ENCODE measurements at regions not wholly inside any gene's neighbourhood (a gene's known extent, or its start where the extent isn't known, plus 50 kb on each side); places are given as distances from the start of the nearest gene placed in this dataset.

DNA sequence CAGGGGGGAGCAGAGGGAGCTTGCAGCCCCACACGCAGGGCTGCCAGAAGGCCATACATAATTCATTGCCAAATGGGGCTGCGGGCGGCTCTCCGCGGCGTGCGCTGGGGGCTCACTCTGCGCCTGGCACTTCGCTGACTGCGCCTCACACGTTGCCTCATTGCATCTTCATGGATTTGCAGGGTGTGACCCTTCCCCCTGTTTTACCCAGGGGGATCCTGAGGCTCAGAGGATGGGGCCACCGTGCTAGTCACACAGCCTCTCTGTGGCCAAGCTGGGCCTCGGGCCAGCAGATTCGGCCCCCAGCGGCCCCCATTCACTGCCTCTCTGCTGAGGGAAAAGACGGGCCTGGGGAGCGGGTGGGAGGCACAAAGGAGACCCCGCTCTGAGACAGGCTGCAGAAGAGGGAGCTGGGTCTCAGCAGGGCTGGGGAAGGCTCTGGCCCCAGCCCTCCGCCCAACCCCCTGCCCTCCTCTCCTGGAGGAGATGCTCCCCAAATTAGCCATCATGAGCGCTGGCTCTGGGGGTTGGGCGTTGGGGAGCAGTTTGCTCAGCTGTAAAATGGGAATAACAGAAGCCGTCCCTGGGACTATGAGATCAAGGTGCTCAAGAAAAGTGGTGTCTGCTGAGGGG is 115.5 kb downstream of the C9orf50 start:
- no peak for DNase-seq (ENCODE audit: low read depth)
- no peak overlapping the region for H3K4me3 ChIP-seq (ENCODE audit: low read length)
- TF ChIP-seq, protein P1, sequence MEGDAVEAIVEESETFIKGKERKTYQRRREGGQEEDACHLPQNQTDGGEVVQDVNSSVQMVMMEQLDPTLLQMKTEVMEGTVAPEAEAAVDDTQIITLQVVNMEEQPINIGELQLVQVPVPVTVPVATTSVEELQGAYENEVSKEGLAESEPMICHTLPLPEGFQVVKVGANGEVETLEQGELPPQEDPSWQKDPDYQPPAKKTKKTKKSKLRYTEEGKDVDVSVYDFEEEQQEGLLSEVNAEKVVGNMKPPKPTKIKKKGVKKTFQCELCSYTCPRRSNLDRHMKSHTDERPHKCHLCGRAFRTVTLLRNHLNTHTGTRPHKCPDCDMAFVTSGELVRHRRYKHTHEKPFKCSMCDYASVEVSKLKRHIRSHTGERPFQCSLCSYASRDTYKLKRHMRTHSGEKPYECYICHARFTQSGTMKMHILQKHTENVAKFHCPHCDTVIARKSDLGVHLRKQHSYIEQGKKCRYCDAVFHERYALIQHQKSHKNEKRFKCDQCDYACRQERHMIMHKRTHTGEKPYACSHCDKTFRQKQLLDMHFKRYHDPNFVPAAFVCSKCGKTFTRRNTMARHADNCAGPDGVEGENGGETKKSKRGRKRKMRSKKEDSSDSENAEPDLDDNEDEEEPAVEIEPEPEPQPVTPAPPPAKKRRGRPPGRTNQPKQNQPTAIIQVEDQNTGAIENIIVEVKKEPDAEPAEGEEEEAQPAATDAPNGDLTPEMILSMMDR (conservative IDR thresholded peaks at IDR 0.05; ENCODE audit: low read length): no peak

DNA sequence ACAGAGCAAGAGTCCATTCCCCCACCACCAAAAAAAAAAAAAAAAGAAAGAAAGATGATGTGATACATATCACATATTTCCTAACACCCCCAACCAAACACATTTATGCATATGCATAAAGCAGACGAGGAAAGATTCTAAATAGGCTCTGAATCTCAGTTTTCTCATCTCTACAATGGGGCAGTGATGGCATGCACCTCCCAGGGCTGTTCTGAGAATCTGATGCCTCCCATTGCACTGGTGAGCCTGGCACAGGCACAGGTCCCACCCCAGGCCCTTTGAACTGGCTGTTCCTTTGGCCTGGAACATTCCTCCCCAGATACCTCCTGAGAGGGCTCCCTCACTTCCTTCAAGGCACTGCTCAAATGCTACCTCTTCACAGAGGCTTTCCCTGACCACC is 116.5 kb downstream of the C9orf50 start:
- DNase-seq (ENCODE audit: low read depth): no peak
- no peak overlapping the region for H3K4me3 ChIP-seq (ENCODE audit: low read length)
- TF ChIP-seq, protein P1 (conservative IDR thresholded peaks at IDR 0.05; ENCODE audit: low read length): no peak

DNA sequence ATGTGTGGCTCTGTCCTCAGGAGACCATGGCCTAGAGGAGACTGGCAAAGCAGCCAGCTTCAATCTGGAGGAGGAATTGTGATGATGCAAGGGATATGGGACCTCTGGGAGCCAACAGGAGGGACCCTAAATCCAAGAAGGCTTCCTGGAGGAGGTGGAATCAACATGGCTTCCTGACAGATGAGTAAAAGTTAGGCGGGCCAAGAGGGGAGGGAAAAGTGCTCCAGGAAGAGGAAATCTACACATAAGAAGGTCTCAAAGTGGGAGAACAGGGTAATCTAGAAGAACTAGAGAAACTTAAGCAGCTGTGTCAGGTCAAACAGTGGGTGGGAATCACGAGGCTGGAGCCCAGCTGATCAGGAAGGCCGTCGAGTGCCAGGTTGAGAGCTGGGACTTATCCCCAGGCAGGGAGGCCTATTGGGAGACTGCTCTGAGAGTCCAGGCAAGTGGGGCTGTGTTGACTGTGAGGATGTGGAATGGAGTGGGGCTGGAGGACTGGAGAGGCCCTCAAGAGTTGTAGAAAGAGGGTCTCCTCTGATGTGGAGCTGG is 119.1 kb downstream of the C9orf50 start:
- TF ChIP-seq, protein P1 (conservative IDR thresholded peaks at IDR 0.05; ENCODE audit: low read length): no peak
- no peak overlapping the region for H3K4me3 ChIP-seq (ENCODE audit: low read length)
- DNase-seq (ENCODE audit: low read depth): no peak

DNA sequence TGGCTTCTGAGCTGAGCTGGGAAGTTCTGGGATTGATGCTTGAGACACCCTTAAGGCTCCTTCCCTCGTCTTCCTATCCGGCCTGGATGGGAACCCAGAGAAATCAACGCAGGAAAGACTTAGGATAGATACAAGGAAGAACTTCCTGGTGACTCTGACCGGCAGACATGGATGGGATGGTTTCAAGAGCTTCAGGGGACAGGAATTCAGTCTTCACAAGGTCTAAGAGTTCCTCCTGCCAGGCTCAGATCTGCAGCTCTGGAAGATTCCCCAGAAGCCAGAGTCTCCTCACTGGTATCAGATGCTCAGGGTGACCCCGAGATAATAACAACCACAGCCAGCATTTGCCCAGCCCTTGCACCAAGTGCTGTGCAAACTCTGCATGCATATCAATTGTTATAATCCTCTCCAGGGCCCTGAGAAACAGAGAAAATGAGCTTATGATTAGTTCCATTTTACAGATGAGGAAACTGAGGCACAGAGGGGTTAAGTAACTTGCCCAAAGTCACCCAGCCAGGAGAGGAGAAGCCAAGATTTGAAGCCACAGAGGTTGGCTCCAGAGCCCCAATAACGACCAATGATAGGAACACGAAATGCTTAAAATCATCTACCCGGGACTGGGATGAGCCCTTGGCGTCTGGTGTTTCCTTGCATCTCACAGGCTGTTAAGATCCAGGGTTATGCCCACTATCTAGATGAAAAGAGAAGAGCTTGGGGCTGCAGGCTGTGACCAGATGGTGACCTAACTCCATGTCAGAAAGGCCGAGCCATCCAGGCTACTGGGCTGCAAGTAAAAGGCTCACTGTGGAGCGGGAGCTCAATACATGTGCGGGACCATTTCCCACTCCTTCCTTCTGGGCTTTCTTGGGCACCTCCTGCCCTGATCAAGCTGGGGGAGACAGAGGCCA is 119.8 kb downstream of the C9orf50 start:
- TF ChIP-seq, protein P1 (conservative IDR thresholded peaks at IDR 0.05; ENCODE audit: low read length): no peak
- DNase-seq (ENCODE audit: low read depth): no peak

DNA sequence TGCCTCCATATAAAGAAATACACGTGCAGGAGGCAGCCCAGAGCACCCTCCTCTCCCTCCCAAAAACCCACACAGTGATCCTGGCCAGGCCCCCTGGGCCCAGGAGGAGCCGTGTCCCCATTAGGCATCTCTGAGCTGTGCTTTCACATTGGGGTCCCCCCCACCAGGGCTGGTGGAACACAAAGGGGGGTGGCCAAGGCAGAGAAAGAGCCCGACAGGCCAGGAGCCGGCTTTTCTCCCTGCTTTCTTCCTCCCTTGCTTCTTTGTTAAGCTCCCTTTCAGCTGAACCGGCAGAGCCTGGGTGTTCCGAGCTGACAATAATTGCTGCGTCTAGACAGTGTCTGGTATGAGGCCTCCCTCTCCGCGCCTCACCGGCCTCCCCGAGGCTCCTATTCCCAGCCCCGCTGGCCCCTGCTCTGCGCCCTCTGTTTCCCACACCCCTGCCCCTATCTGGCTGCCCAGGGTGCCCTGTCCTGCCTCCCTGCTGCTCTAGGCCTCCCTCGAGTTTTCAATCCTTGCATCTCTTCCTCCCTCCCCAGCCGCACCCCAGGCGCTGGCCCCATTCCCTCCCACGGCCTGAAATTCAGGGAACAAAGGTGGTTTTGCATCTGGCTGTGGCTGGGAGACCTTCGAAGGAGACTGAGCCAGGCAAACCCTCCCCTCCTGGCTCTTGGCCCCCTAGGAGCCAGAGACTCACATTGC is 120.6 kb downstream of the C9orf50 start:
- TF ChIP-seq, protein P1 (conservative IDR thresholded peaks at IDR 0.05; ENCODE audit: low read length): no peak
- H3K4me3 ChIP-seq (ENCODE audit: low read length): no peak overlapping the region
- DNase-seq (ENCODE audit: low read depth): no peak

More for the DNA sequence above, 119.8 kb downstream of the C9orf50 start:
- no peak overlapping the region for H3K4me3 ChIP-seq (ENCODE audit: low read length)

DNA sequence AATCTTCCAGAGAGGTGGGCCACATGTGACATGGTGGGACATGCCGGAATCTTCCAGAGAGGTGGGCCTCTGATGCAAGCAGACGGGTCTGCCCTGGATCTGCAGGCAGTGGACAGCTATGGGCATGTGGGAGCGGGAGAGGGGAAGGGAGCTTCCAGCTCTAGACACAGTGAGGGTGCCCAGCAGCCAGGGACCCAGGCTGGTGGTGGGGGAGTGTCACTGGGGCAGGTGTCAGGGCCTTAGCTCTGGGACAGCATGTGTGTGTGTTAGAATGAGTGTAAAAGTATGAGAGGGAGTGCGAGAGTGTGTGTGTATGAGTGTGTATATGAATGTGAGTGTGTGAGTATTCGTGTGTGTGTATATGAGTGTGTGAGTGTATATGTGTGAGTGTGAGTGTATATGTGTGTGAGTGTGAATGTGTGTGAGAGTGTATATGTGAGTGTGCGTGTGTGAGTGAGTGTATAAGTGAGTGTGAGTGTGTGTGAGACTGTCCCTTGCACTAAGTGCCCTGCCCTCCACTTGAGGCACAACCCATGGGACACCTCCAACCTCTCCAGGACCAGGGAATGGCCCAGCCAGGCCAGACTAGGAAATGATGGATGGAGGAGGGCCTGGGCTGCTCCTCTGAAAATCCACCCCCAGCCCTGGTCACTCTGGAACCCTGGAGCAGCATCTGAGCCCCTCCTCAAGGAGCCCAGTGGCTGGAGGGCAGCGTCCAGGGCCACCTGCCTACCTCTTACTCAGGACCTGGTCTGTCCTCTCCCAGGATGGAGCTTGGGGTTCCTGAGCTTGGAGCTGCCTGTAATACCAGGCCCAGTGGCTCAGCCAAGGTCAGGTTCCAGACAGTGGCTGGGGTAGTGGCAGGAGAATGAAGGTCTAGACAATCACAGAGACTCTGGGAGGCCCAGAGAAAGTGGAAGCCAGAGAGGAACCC is 122.2 kb downstream of the C9orf50 start:
- peak overlapping the region; percentile 93 for H3K4me3 ChIP-seq (ENCODE audit: low read length)
- TF ChIP-seq, protein P1 (conservative IDR thresholded peaks at IDR 0.05; ENCODE audit: low read length): no peak
- DNase-seq (ENCODE audit: low read depth): no peak
